ENCODE measurements at regions not wholly inside any gene's neighbourhood (a gene's known extent, or its start where the extent isn't known, plus 50 kb on each side); places are given as distances from the start of the nearest gene placed in this dataset.

DNA sequence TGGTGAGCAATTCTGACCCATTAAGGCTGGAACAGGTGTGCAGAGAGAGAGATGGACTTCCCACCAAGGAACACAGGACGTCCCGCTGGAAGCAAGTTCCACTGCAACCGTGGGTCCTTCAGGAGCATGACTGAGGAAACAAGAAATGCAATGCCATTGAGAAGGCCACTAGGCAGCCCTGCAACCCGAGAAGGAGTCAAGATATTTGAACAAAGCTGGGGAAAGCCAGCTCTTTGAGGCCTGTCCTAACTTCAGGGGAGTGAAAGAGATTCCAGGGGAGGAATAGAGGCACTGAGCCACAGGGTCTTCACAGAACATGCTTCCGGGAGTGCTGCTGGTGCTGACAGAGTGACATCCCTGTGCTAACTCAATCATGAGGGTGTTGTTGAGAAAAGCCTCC, 153.8 kb upstream of the ZNF236 start:
- Histone ChIP-seq H4K20me1 (ENCODE audit: control insufficient read depth, insufficient read depth, insufficient read length) (no peaks in the 10 kb centered on the region), H4K5ac (ENCODE audit: insufficient read length, low read depth, low read length) (no peak overlapping the region), H3K23ac (ENCODE audit: insufficient read length, low read depth, low read length) (no peak overlapping the region), H4K8ac (replicated peaks; ENCODE audit: insufficient read length, low read depth, low read length) (no peak overlapping the region), H3K79me1 (ENCODE audit: insufficient read depth, low read depth, low read length, poor library complexity, severe bottlenecking) (no peaks in the 10 kb centered on the region), H2BK5ac (ENCODE audit: insufficient read length, low read length) (no peak overlapping the region), H4K91ac (ENCODE audit: insufficient read length, low read depth, low read length) (no peak overlapping the region), H2BK15ac (ENCODE audit: low read depth, low read length) (no peak overlapping the region), H3K27ac (ENCODE audit: insufficient read length, low read depth, low read length) (no peak overlapping the region), H2AK5ac (ENCODE audit: insufficient read length, low read length) (no peak overlapping the region), H3K4ac (ENCODE audit: low read depth, low read length) (no peak overlapping the region), H3K14ac (ENCODE audit: insufficient read depth, low read length) (no peak overlapping the region), H3K27me3 (ENCODE audit: insufficient read depth, low read length) (no peaks in the 10 kb centered on the region), H3K18ac (ENCODE audit: insufficient read length, low read depth, low read length) (no peak overlapping the region), H3K56ac (ENCODE audit: insufficient read length, low read depth, low read length) (no peak overlapping the region), H3K23me2 (ENCODE audit: insufficient read length, low read depth, low read length, poor library complexity, severe bottlenecking) (no peaks in the 10 kb centered on the region), H2BK120ac (ENCODE audit: low read depth, low read length, poor library complexity, severe bottlenecking) (no peak overlapping the region), H2BK12ac (ENCODE audit: insufficient read length, low read depth, low read length) (no peak overlapping the region), H2BK20ac (ENCODE audit: low read depth, low read length, poor library complexity, severe bottlenecking) (no peak overlapping the region), H3K79me2 (ENCODE audit: insufficient read depth, low read length) (no peaks in the 10 kb centered on the region), H3K9me3 (ENCODE audit: control insufficient read depth, low read depth, low read length) (no peaks in the 10 kb centered on the region), H2AFZ (ENCODE audit: low read length) (no peak overlapping the region), H3T11ph (ENCODE audit: low read length) (no peak overlapping the region), H3K9ac (ENCODE audit: extremely low read depth, insufficient read length, low read length) (no peak overlapping the region), H3K4me2 (ENCODE audit: insufficient read depth, insufficient read length, low read length) (no peak overlapping the region), H3K4me1 (ENCODE audit: insufficient read depth, low read length) (no peaks in the 10 kb centered on the region)
- no CpG with 5 or more reads among the region's 5 CpGs for WGBS (ENCODE audit: extremely low coverage, insufficient read length, low lambda C conversion rate)
- no peak for DNase-seq
- H3K36me3 Mint-ChIP-seq (ENCODE audit: insufficient read depth in 1 of 3, low read depth in 3 of 3): peaks cover 0 to 2% (median 0%) of the 10 kb centered on the region in 3 experiments; a peak in 1 of 7 replicates
- 0 out of 2 replicates have a peak, but pooled peaks cover 2% of the 10 kb centered on the region for H3K27me3 Mint-ChIP-seq (ENCODE audit: low read depth)
- H3K27ac Mint-ChIP-seq: no peak overlapping the region
- TF ChIP-seq, protein P1, sequence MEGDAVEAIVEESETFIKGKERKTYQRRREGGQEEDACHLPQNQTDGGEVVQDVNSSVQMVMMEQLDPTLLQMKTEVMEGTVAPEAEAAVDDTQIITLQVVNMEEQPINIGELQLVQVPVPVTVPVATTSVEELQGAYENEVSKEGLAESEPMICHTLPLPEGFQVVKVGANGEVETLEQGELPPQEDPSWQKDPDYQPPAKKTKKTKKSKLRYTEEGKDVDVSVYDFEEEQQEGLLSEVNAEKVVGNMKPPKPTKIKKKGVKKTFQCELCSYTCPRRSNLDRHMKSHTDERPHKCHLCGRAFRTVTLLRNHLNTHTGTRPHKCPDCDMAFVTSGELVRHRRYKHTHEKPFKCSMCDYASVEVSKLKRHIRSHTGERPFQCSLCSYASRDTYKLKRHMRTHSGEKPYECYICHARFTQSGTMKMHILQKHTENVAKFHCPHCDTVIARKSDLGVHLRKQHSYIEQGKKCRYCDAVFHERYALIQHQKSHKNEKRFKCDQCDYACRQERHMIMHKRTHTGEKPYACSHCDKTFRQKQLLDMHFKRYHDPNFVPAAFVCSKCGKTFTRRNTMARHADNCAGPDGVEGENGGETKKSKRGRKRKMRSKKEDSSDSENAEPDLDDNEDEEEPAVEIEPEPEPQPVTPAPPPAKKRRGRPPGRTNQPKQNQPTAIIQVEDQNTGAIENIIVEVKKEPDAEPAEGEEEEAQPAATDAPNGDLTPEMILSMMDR (conservative IDR thresholded peaks at IDR 0.05): no peak
- H3K9me3 Mint-ChIP-seq: no peaks in the 10 kb centered on the region
- peaks cover 22 to 26% of the 10 kb centered on the region in 2 experiments for H3K4me1 Mint-ChIP-seq
- H3K4me3 Mint-ChIP-seq: no peak overlapping the region
